IMR-90 (cell line): ENCODE measurements at regions not wholly inside any gene's neighbourhood (a gene's known extent, or its start where the extent isn't known, plus 50 kb on each side); places are given as distances from the start of the nearest gene placed in this dataset.

Experiments
- ATAC-seq: fragments of 200-7000 bp; cut with Tn5 transposase; 2 replicates; pipeline ENCODE4 v1.9.1; 2020; ENCODE audit warnings: low read depth, mild to moderate bottlenecking, moderate library complexity
- BruUV-seq: library from RNA; stranded (reverse); fragments of 400-500 nt; replicated peaks from 2 replicates; lab custom pipeline; 2021; lab: Mats Ljungman, UMichigan
- CTCF ChIA-PET: fragments of 300-600 bp; formaldehyde crosslinking; extraction: SDS; loops from one replicate; lab custom pipeline; 2021; ENCODE audit warnings: antibody characterized with exemption; lab: Yijun Ruan, JAX
- POLR2A ChIA-PET: fragments of 300-600 bp; sonication (Branson Sonifier 250); formaldehyde crosslinking; loops from one replicate; lab custom pipeline; 2022; ENCODE audit warnings: antibody characterized with exemption; ENCODE audit not compliant: unreplicated experiment; lab: Charles Lee
- DNase-seq: peaks from one replicate; pipeline ENCODE4 v3.0.0; 2013
- H2AFZ ChIP-seq: replicated peaks from 2 replicates; pipeline ENCODE3; 2013; ENCODE audit warnings: low read length, mild to moderate bottlenecking; ENCODE audit not compliant: poor library complexity
- H2AK5ac ChIP-seq: 2 replicates; pipeline ENCODE4 v1.6.1; 2013; ENCODE audit warnings: low read depth, low read length, inconsistent platforms
- H2AK9ac ChIP-seq: replicated peaks from 2 replicates; pipeline ENCODE3; 2013; ENCODE audit warnings: mild to moderate bottlenecking, low read depth, low read length, moderate library complexity; ENCODE audit not compliant: poor library complexity
- H2BK120ac ChIP-seq: 2 replicates; pipeline ENCODE4 v1.6.1; 2013; ENCODE audit warnings: low read depth, low read length, inconsistent platforms
- H2BK15ac ChIP-seq: 3 replicates; pipeline ENCODE4 v1.6.1; 2013; ENCODE audit warnings: low read depth, low read length, inconsistent platforms
- H2BK20ac ChIP-seq: 2 replicates; pipeline ENCODE4 v1.6.1; 2013; ENCODE audit warnings: low read depth, mild to moderate bottlenecking, inconsistent platforms, low read length, moderate library complexity
- H2BK5ac ChIP-seq: 2 replicates; pipeline ENCODE4 v1.6.1; 2013; ENCODE audit warnings: mild to moderate bottlenecking, low read depth, low read length, inconsistent platforms; ENCODE audit not compliant: poor library complexity, severe bottlenecking
- H3K14ac ChIP-seq: replicated peaks from 2 replicates; pipeline ENCODE4 v1.6.1; 2013; ENCODE audit warnings: low read depth, low read length, inconsistent platforms
- H3K18ac ChIP-seq: 2 replicates; pipeline ENCODE4 v1.6.1; 2013; ENCODE audit warnings: low read depth, low read length, control low read depth
- H3K23ac ChIP-seq: 2 replicates; pipeline ENCODE4 v1.6.1; 2013; ENCODE audit warnings: low read depth, low read length, inconsistent platforms
- H3K27ac ChIP-seq: 2 replicates; pipeline ENCODE4 v1.5.1; 2013; ENCODE audit warnings: mild to moderate bottlenecking, control low read depth, low read length; ENCODE audit not compliant: insufficient read depth
- H3K27me3 ChIP-seq: 2 replicates; pipeline ENCODE4 v1.6.1; 2013; ENCODE audit warnings: low read length; ENCODE audit not compliant: control insufficient read depth, insufficient read depth
- H3K36me3 ChIP-seq: 2 replicates; pipeline ENCODE4 v1.6.1; 2013; ENCODE audit warnings: low read length, mixed read lengths; ENCODE audit not compliant: control insufficient read depth, insufficient read depth
- H3K4ac ChIP-seq: 2 replicates; pipeline ENCODE4 v1.6.1; 2013; ENCODE audit warnings: low read depth, low read length, inconsistent platforms
- H3K4me1 ChIP-seq: 2 replicates; pipeline ENCODE4 v1.6.1; 2013; ENCODE audit warnings: low read length, mixed read lengths; ENCODE audit not compliant: control insufficient read depth, insufficient read depth
- H3K4me2 ChIP-seq: 2 replicates; pipeline ENCODE4 v1.6.1; 2013; ENCODE audit warnings: low read depth, mild to moderate bottlenecking, control low read depth, low read length, moderate library complexity
- H3K4me3 ChIP-seq: 2 replicates; pipeline ENCODE4 v1.5.1; 2013; ENCODE audit warnings: low read depth, mild to moderate bottlenecking, control low read depth, low read length, moderate library complexity; ENCODE audit not compliant: insufficient read depth
- H3K56ac ChIP-seq: 2 replicates; pipeline ENCODE4 v1.6.1; 2013; ENCODE audit warnings: low read length, inconsistent platforms; ENCODE audit not compliant: insufficient read depth; ENCODE audit errors: extremely low read depth
- H3K79me1 ChIP-seq, 2 experiments: 2 replicates each; pipeline ENCODE4 v1.6.1; 2013; ENCODE audit warnings: low read length in 2 of 2, inconsistent platforms in 1 of 2, low read depth in 1 of 2
- H3K9ac ChIP-seq: 2 replicates; pipeline ENCODE4 v1.6.1; 2013; ENCODE audit warnings: low read depth, low read length, control low read depth
- H3K9me1 ChIP-seq: 2 replicates; pipeline ENCODE4 v1.6.1; 2013; ENCODE audit warnings: low read length, inconsistent platforms; ENCODE audit not compliant: insufficient read depth
- H3K9me3 ChIP-seq: 2 replicates; pipeline ENCODE4 v1.6.1; 2013; ENCODE audit warnings: low read length; ENCODE audit not compliant: control insufficient read depth, insufficient read depth
- H4K20me1 ChIP-seq: 2 replicates; pipeline ENCODE4 v1.6.1; 2013; ENCODE audit warnings: low read length, inconsistent platforms; ENCODE audit not compliant: insufficient read depth
- H4K5ac ChIP-seq: 2 replicates; pipeline ENCODE4 v1.6.1; 2013; ENCODE audit warnings: mild to moderate bottlenecking, low read depth, low read length, control low read depth
- H4K8ac ChIP-seq, 2 experiments: 2 replicates each; pipeline ENCODE4 v1.6.1; 2013; ENCODE audit warnings: low read depth in 2 of 2, low read length in 2 of 2, control low read depth in 1 of 2, inconsistent platforms in 1 of 2
- H4K91ac ChIP-seq: 2 replicates; pipeline ENCODE4 v1.6.1; 2013; ENCODE audit warnings: low read depth, low read length, inconsistent platforms; ENCODE audit not compliant: insufficient read depth
- CEBPB ChIP-seq: IDR thresholded peaks from 2 replicates; pipeline ENCODE4 v1.6.1; 2012; ENCODE audit warnings: low read depth, low read length, improper control_type of control experiment
- CHD1 ChIP-seq: IDR thresholded peaks from 2 replicates; pipeline ENCODE4 v1.6.1; 2012; ENCODE audit warnings: low read depth, low read length, improper control_type of control experiment
- FOS ChIP-seq: fragments of 150-350 bp; IDR thresholded peaks from 2 replicates; pipeline ENCODE4 v1.6.1; 2016; ENCODE audit warnings: low read depth, low read length
- MAFK ChIP-seq: IDR thresholded peaks from 2 replicates; pipeline ENCODE4 v1.6.1; 2012; ENCODE audit warnings: low read depth, low read length, improper control_type of control experiment
- NFE2L2 ChIP-seq: fragments of 150-350 bp; IDR thresholded peaks from 2 replicates; pipeline ENCODE4 v1.6.1; 2016; ENCODE audit warnings: low read depth, mild to moderate bottlenecking, low read length
- RAD21 ChIP-seq: IDR thresholded peaks from 2 replicates; pipeline ENCODE4 v1.6.1; 2012; ENCODE audit warnings: low read length, improper control_type of control experiment
- USF2 ChIP-seq: fragments of 150-350 bp; IDR thresholded peaks from 2 replicates; pipeline ENCODE4 v1.6.1; 2017; ENCODE audit warnings: mild to moderate bottlenecking, antibody characterized with exemption, low read length, low read depth
- WGBS, 2 experiments: methylation state at CpG; one replicate each; pipeline versions ENCODE4 v1.1.5 to v1.1.7; 2013; ENCODE audit warnings: missing lambda C conversion rate in 2 of 2; ENCODE audit not compliant: insufficient read length in 1 of 2; ENCODE audit errors: extremely low coverage in 2 of 2; 5-methylcytosine and 5-hydroxymethylcytosine counted together
- dilution Hi-C: fragments of 300-500 bp; cut with HindIII; formaldehyde crosslinking; loops from one replicate; pipeline ENCODE4 v1.14.3; 2018; ENCODE audit warnings: low sequenced_read_pairs; ENCODE audit not compliant: unreplicated experiment
- in situ Hi-C: fragments of 300-500 bp; cut with MboI; formaldehyde crosslinking; loops from 3 replicates; pipeline ENCODE4 v1.14.3; 2019; ENCODE audit warnings: low sequenced_read_pairs, inconsistent platforms, mixed read lengths
- intact Hi-C: fragments of 100-400 bp; cut with micrococcal nuclease; formaldehyde crosslinking; loops from 2 replicates; pipeline ENCODE4 v1.10.0; 2022

GRCh38 chr16:9236319-9236718 is 144.9 kb downstream of the HAPSTR1 start:
- intact Hi-C loops: no loop called here
- no peak overlapping the region for H4K5ac ChIP-seq
- H3K79me1 ChIP-seq: no peaks in the 10 kb centered on the region
- H4K20me1 ChIP-seq: no peaks in the 10 kb centered on the region
- no peak for TF ChIP-seq NFE2L2
- no peak for TF ChIP-seq CEBPB
- TF ChIP-seq MAFK: no peak
- no peak for TF ChIP-seq USF2
- no peak for TF ChIP-seq CHD1
- TF ChIP-seq RAD21: no peak
- no peak for TF ChIP-seq FOS
- no peak overlapping the region for H2BK5ac ChIP-seq
- no peaks in the 10 kb centered on the region for H3K4me1 ChIP-seq
- DNase-seq: no peak
- no peak overlapping the region for H2BK120ac ChIP-seq
- no peak overlapping the region for H3K18ac ChIP-seq
- no peak overlapping the region for H3K14ac ChIP-seq
- no peak overlapping the region for H2AK5ac ChIP-seq
- no peaks in the 10 kb centered on the region for H3K9me3 ChIP-seq
- H3K36me3 ChIP-seq: no peaks in the 10 kb centered on the region
- H3K4me3 ChIP-seq: no peak overlapping the region
- no peak overlapping the region for H2BK20ac ChIP-seq
- no CpG with 5 or more reads among the region's 5 CpGs for WGBS, 2 experiments
- in situ Hi-C loops: no loop called here
- H2AK9ac ChIP-seq: no peak overlapping the region
- no peak overlapping the region for H3K9ac ChIP-seq
- no peak overlapping the region for H3K4me2 ChIP-seq
- no peak overlapping the region for H2AFZ ChIP-seq
- no peak overlapping the region for H3K23ac ChIP-seq
- no peak overlapping the region for H3K4ac ChIP-seq
- dilution Hi-C loops: no loop called here
- ChIA-PET CTCF (no interaction called here), POLR2A (no interaction called here)
- BruUV-seq: no TSS peak
- H3K56ac ChIP-seq: no peak overlapping the region
- ATAC-seq: no peak
- no peaks in the 10 kb centered on the region for H3K9me1 ChIP-seq
- no peaks in the 10 kb centered on the region for H3K27me3 ChIP-seq
- no peak overlapping the region for H2BK15ac ChIP-seq
- H4K8ac ChIP-seq: no peak overlapping the region
- H3K27ac ChIP-seq: no peak overlapping the region
- H4K91ac ChIP-seq: no peak overlapping the region
